Calu3 (cell line): ENCODE measurements at regions not wholly inside any gene's neighbourhood (a gene's known extent, or its start where the extent isn't known, plus 50 kb on each side); places are given as distances from the start of the nearest gene placed in this dataset.
A peak's percentile ranks its signal among the peaks of the same experiment; 100 is the strongest.

Source experiments
- BruUV-seq: library from RNA; stranded (reverse); fragments of 400-500 nt; replicated peaks from 2 replicates; lab custom pipeline; 2021; lab: Mats Ljungman, UMichigan
- CTCF ChIA-PET: fragments of 300-600 bp; sonication (Branson Sonifier 250); formaldehyde crosslinking; loops from one replicate; lab custom pipeline; 2022; ENCODE audit warnings: antibody characterized with exemption; lab: Charles Lee
- DNase-seq: peaks from one replicate; pipeline ENCODE4 v3.0.0; 2022
- H3K27ac Mint-ChIP-seq: one replicate; pipeline ENCODE4 v1.8.0; 2022; ENCODE audit warnings: mixed read lengths; ENCODE audit not compliant: unreplicated experiment
- H3K27me3 Mint-ChIP-seq: one replicate; pipeline ENCODE4 v1.8.0; 2022; ENCODE audit warnings: mixed read lengths; ENCODE audit not compliant: unreplicated experiment
- H3K36me3 Mint-ChIP-seq: one replicate; pipeline ENCODE4 v1.8.0; 2022; ENCODE audit warnings: mild to moderate bottlenecking, moderate library complexity, mixed read lengths; ENCODE audit not compliant: insufficient read depth, unreplicated experiment
- H3K4me1 Mint-ChIP-seq: one replicate; pipeline ENCODE4 v1.8.0; 2022; ENCODE audit warnings: mild to moderate bottlenecking, low read depth, mixed read lengths; ENCODE audit not compliant: unreplicated experiment
- H3K4me3 Mint-ChIP-seq: one replicate; pipeline ENCODE4 v1.8.0; 2022; ENCODE audit warnings: mild to moderate bottlenecking, low read depth, moderate library complexity, mixed read lengths; ENCODE audit not compliant: unreplicated experiment
- H3K9me3 Mint-ChIP-seq: one replicate; pipeline ENCODE4 v1.8.0; 2022; ENCODE audit warnings: low read depth, mixed read lengths; ENCODE audit not compliant: unreplicated experiment
- intact Hi-C: fragments of 100-400 bp; cut with micrococcal nuclease; formaldehyde crosslinking; loops from one replicate; pipeline ENCODE4 v1.10.0; 2022; ENCODE audit not compliant: unreplicated experiment
- TF ChIP-seq, protein P1 (sequence below): fragments of 200-600 bp; IDR thresholded peaks from one replicate; pipeline ENCODE4 v1.8.0; 2022; ENCODE audit warnings: antibody characterized with exemption; ENCODE audit not compliant: unreplicated experiment

DNA sequence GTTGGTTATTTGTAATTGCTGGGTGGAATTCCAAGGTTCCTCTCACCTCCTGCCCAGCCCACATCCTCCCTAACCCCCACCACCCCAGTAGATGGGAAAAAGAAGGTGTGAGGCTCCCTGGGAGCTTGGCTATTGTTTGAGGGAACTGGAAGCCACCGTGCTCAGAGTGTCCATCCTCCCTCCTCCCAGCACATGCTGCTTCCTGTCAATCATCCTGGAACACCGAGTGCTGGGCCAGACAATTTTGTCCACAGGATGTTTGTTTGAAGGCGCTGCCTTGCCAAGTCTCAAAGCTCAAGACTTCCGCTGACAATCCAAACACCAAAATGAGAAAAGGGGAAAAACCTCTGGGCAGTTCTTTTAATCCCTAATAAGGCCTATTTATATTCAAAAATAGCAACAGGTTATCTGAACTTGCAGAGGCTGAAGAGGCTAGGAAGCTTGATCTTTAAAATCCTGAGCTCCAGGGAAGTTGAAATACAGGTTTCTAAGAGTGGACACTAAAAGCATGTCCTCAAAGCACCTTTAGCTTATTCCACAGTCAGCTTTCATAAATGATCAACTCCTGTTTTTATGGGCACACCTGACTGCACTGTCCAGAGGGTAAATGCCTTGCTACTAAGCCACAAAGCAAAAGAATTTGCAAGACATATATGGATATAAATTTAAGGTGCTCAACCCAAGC is 286.7 kb downstream of the NFIB start:
- intact Hi-C loops = no loop called here
- peak; percentile 15 for DNase-seq

GRCh38 chr9:14025741-14026140 is 288.2 kb downstream of the NFIB start:
- CTCF ChIA-PET = no interaction called here
- no TSS peak for BruUV-seq
- DNase-seq = no peak
- TF ChIP-seq, protein P1, sequence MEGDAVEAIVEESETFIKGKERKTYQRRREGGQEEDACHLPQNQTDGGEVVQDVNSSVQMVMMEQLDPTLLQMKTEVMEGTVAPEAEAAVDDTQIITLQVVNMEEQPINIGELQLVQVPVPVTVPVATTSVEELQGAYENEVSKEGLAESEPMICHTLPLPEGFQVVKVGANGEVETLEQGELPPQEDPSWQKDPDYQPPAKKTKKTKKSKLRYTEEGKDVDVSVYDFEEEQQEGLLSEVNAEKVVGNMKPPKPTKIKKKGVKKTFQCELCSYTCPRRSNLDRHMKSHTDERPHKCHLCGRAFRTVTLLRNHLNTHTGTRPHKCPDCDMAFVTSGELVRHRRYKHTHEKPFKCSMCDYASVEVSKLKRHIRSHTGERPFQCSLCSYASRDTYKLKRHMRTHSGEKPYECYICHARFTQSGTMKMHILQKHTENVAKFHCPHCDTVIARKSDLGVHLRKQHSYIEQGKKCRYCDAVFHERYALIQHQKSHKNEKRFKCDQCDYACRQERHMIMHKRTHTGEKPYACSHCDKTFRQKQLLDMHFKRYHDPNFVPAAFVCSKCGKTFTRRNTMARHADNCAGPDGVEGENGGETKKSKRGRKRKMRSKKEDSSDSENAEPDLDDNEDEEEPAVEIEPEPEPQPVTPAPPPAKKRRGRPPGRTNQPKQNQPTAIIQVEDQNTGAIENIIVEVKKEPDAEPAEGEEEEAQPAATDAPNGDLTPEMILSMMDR = no peak
- Mint-ChIP-seq H3K36me3 (peaks cover 7% of the 10 kb centered on the region), H3K27me3 (no peaks in the 10 kb centered on the region), H3K4me3 (no peak overlapping the region), H3K27ac (no peak overlapping the region), H3K9me3 (peaks cover 2% of the 10 kb centered on the region), H3K4me1 (peaks cover 12% of the 10 kb centered on the region)
- intact Hi-C loops = no loop called here

More for the DNA sequence above, 286.7 kb downstream of the NFIB start:
- Mint-ChIP-seq H3K4me1 (peaks cover 12% of the 10 kb centered on the region), H3K36me3 (peaks cover 7% of the 10 kb centered on the region), H3K4me3 (no peak overlapping the region), H3K27ac (no peak overlapping the region), H3K27me3 (no peaks in the 10 kb centered on the region), H3K9me3 (peaks cover 2% of the 10 kb centered on the region)
- TF ChIP-seq, protein P1 = no peak
- BruUV-seq = no TSS peak
- CTCF ChIA-PET = interaction anchor here (0.5 to 1.0 kb wide), 2 partner anchors 10 to 79 kb away, joined by 5 to 8 read pairs; no protein-coding TSS in a partner anchor

- no peak for DNase-seq
- H3K27me3 Mint-ChIP-seq = no peaks in the 10 kb centered on the region
- H3K9me3 Mint-ChIP-seq = peaks cover 2% of the 10 kb centered on the region
- no peak overlapping the region for H3K4me3 Mint-ChIP-seq
- no peak overlapping the region for H3K27ac Mint-ChIP-seq
- CTCF ChIA-PET = no interaction called here
- TF ChIP-seq, protein P1 = no peak
- H3K36me3 Mint-ChIP-seq = no peaks in the 10 kb centered on the region
- intact Hi-C loops = no loop called here
- H3K4me1 Mint-ChIP-seq = peaks cover 12% of the 10 kb centered on the region
- no TSS peak for BruUV-seq
These were observed 290.7 kb downstream of the NFIB start for GRCh38 chr9:14023285-14023684.

GRCh38 chr9:14021871-14022525 is 291.9 kb downstream of the NFIB start:
- Mint-ChIP-seq H3K9me3 (peaks cover 2% of the 10 kb centered on the region), H3K4me3 (no peak overlapping the region), H3K4me1 (peaks cover 6% of the 10 kb centered on the region), H3K27ac (no peak overlapping the region), H3K27me3 (no peaks in the 10 kb centered on the region), H3K36me3 (no peaks in the 10 kb centered on the region)
- TF ChIP-seq, protein P1 = no peak
- DNase-seq = no peak
- BruUV-seq = no TSS peak
- intact Hi-C loops = no loop called here
- CTCF ChIA-PET = no interaction called here
